Stimulated activated CD8-positive, alpha-beta memory T cell treated with anti-CD3 and anti-CD28 coated beads, Interleukin-7, amount 100 ng/mL, for 24 hours (primary cell): ENCODE measurements at regions not wholly inside any gene's neighbourhood (a gene's known extent, or its start where the extent isn't known, plus 50 kb on each side); places are given as distances from the start of the nearest gene placed in this dataset.

ENCODE experiments used
- DNase-seq: peaks from one replicate; pipeline ENCODE4 v3.0.0-alpha.2; 2020; ENCODE audit warnings: low read depth

DNA sequence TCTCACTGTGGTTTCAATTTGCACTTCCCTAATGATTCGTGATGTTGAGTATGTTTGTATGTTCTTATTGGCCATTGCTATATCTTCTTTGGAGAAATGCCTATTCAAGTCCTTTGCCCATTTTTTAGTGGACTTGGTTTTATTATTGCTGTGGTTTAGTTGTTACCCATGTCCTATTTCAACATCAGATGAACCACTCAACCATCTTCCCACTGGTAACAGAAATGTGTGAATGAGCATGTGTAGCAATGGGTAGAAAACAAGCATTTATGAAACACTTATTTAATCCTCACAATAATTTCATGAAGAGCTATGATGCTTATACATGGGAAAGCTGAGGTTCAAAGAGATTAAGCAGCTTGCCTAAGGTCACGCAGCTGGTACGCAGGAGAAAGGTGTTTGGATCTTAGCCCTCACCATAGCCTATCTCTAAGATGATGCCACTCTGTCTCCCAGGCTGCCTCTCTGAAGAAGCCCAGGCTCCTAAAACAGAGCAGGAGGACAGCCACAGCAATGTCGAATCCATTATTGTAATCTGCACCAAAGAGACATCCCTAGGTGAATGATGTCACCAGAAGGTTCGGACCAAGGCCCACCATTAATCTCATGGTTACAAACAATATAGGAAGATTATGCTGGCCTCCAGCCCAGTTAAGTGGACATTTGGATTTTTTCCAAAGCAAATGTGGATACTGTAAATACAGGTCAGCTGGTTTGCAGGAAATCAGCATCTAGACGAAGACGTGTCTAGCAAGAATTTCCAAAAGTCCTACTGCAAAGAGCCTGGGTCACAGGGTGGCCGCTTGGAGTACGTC lies 447.6 kb upstream of the ZMIZ1 start:
- no peak for DNase-seq

DNA sequence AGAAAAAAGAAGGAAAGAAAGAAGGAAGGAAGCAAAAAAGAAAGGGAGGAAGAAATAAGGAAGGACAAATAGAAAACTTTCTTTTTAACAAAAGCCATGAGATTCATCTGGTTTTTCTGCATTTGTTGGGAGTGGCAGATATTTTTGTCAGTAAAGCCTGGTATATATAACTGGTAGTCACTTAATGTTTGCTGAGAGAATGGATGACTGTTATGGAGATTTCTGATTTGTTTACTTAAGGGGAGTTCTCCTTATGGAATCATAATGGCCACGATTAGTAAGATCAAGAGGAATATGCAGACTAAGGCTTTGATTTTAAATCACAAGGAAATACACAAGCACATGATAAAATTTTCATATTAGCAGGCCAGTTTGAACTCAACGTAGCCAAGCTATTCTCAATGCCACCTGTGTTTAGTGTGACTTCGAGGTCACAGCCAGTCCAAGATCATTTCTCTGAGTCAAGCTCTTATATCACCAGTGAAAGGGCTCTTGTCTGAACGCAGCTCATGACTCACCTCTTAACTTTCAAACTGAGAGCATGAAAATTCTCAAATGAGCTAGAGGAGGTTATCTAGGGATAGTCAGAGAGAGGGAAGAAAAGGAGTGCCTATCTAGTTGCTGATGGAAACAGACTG lies 445.1 kb upstream of the ZMIZ1 start:
- no peak for DNase-seq

DNA sequence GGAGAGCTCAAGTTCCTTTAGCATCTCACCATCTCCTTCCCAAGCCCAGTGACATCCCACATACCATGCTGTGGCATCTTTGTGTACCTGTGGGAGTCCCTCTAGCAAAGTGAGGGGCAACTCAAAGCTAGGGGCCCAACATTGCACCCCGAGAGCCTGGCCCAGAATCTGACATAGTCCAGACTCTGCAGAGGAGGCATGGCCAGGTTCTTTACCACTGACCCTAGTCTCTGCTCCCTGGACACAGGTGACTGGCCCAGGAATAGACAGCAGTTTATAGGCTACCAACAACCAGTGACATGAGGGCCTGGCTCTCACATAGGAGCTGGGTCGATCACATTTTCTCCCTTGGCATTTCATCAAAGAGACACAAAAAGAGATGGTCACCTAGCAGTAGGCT lies 444.0 kb upstream of the ZMIZ1 start:
- no peak for DNase-seq

DNA sequence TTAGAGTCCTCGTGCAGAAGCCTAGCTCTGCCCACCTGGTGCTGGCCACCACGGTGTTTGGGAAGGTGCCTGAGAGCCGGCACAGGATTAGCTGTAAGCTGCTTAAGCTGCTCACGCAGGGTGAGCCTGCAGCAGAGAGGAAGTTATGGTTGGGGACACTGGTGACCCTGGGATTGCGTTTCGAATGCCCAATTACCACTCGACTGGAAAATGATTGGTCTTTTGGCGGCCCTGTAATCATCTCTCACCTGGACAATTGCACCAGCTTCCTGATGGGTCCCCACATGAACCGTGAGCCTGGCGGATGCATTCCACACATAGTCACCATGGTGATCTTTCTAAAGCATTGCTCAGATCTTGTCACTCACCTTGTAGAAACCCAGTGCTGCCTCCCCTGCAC lies 442.3 kb upstream of the ZMIZ1 start:
- no peak for DNase-seq

DNA sequence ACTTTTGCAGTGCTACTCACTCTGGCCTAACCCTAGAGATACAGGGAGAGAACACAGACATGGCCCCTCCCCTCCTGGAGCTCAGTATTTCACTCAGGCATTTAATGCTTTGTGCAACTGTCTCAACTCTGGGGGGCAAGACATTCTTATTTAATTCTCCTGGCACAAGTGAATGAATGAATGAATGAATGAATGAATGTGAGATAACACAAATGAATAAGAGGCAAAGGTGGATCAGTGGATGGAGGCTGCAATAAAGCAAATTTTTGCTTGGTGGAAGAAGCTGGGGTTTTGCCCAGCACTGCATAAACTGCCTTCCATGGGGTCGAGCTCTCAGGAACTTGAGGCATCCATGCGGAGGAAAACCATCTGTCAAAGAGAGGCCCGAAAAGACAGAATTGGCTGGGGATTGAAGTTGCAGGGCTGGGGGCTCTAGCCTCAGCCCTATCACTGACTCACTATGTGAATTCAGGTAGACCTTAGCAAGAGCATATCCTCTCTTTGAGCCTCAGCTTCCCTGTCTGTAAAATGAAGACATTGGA lies 441.4 kb upstream of the ZMIZ1 start:
- no peak for DNase-seq

DNA sequence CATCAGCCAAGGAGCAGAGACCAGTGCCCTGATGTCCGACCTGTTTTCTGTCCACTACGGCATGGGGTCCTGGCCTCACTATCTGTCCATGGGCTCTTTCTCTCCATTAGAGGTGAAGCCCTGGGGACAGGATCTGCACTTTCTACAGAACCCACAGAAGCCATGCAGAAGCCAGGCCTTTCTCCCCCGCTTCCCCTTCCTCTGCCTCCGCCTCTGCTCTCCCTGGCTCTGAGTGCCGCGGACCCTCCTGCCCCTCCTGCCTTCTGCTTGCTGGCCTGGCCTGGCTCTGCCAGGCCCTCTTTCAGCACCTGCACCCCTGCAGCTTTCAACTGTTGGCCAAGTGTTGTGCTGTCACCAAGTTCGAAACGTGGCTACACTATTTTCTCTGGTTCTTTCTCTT lies 439.8 kb upstream of the ZMIZ1 start:
- DNase-seq, result no peak

DNA sequence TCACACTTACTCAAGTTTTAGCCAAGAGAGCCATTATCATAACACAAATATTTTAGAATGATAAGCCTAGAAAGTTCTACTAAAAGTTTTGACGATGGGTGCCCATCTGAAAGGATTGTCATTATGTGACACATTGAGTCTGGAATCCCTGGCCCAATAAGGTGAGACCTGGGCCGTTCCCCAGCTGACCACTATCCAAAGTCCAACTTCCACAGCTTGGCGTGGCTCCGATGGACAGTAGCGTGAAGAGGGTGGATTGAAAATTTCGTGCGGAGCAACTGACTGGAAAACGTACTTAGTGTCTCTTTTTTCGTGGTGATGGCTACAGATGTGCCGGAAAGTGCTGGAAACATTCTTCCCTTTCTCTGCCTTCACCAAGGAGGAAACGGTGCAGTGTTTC lies 439.0 kb upstream of the ZMIZ1 start:
- DNase-seq, result no peak

DNA sequence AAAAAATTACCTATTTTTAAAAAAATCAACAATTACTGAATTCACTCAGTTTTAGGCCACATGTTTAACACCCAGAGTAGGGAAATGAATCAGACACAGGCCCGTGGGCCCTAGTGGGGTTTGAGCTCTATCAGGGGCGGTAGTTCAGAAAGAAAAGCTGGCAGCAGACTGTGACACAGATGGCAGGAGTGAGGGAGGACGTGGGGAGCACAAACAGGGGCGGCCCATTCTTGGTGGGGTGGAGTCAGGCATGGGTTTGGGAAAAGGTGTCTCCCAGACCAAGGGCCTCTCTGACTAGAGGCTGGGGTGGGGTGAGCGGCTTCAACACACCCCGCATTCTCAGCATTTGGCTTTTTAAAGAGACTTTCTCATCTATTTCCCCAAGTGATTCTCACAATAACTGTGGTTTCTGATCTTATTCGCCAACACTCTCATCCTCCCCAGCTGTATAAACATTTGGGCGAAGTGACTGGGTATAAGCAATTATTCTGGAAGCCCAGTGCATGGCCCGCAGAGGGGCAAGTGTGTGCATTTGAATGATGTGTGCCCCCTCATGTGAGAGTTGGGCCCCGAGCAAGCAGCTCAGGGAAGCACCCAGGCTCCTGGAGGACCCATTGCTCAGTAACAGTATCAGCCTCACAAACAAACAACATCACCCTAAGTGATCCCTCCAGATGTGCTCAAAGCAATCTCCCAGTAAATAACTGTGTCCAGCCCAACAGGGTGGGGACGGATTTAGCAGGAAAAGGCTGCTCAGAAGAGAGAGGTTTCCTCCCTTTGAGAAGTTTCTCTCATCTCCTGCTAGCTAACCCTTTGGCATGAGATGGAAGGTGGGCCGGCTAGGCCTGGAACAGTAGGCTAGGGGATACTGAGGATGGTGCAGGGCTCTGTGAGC lies 437.6 kb upstream of the ZMIZ1 start:
- DNase-seq, result no peak

DNA sequence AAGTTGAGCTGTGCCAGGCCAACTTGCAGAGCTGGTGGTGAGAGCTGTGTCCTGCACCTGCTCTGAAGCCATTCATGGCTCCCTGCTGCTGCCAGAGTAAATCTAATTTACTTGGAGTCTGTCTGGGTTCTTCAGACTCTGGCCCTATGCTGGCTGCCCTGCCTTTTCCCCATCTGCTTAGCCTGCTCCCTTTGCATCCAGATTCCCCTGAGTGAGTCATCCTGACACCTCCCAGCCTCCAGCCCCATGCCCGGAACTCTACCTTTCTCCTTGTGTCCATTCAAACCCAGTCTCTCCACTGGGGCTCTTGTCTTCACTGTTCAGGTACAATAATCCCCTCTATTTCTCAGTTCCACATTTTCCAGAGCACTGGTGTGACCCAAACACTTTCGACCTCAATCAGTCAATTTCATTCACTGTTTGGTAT lies 434.4 kb upstream of the ZMIZ1 start:
- DNase-seq, result no peak

DNA sequence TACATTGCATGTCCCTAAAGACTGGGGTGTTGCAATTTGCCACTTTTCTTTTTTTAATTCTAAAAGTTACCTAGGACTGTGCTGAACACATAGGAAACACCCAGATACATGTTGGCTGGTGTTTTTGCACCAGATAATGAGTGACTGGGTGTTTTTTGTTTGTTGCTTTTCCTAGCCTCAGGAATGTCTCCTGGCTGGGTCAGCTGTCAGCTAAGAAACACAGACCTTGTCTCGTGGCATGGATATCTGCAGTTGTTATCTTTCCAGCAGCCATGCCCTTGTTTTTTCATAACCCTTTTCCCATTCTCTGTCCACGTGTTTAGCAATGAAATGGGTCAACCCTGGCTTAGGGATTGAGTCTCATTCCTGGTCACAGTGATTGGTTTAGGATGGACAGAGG lies 433.9 kb upstream of the ZMIZ1 start:
- DNase-seq, result no peak

DNA sequence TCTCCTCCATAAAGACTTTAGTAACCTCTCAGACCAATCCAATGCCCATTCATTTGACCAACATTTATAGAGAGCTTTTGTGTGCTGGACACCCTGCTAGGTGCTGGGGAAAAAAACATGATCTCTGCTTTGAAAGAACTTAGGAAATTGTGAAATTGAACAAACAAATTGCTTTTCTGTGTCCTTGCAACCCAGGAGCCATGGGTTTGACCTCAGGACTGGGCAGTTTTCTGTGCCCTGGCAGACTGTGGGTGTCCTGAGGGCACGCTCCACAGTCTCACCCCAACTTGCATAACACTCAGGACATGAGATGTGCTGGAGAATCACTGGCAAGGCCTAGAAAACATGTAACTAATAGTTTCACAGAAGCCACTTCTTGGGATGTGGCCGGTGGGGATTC lies 429.1 kb upstream of the ZMIZ1 start:
- no peak for DNase-seq

DNA sequence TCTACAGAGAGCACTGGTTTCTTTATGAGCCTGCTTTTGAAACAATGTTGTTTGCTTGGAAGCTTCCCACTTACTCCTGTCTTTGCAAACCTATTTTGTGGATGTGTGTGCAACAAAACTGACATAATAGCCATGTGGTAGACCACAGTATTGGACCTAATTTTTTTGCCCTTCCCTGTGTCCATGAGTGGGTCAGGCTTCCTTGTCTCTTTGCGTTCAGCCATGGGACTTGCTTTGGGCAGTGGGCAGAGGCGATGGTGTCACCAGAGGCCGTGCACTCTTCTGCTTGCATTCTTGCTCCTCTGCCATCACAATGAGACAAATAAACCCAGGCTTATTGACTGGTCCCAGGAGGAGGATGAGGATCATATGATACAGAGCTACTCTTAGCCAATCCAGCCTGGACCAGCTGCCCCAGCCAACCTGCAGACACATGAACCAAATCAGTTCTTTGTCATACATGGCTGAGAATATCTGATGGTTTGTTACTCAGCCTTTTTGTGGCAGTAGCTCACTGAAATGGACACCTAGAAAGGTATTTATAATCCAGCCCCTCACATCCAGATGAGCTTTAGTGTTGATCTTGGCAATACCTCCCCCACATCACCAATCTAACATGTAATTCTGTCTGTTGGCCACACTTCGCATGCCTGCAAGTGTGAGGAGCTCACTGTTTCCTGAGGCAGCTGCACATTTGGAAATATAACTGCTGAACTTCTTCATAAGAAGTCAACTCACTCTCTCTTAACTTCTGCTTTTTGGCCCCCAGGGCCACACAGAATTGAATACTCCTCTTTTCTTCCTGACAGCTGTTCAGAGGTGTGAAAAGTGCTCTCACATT lies 427.8 kb upstream of the ZMIZ1 start:
- DNase-seq, result no peak

DNA sequence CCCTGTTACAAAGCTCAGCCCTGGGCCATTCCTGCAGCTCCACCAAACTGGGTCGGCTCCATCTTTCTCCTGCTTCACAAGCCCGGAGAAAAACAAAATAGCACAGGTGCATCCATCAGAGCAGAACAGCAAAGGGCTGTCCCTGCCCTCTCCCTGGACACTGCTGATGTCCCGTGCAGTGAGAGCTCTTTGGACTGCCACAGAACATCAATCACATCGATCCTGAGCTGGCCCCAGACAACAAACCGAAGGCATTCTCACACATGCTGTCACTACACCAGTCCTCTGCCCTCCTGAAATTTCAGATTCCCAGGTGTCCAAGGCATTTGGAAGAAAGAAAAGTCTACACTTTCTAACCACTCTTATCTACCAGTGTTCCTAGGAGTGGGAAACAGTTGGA lies 427.1 kb upstream of the ZMIZ1 start:
- no peak for DNase-seq

DNA sequence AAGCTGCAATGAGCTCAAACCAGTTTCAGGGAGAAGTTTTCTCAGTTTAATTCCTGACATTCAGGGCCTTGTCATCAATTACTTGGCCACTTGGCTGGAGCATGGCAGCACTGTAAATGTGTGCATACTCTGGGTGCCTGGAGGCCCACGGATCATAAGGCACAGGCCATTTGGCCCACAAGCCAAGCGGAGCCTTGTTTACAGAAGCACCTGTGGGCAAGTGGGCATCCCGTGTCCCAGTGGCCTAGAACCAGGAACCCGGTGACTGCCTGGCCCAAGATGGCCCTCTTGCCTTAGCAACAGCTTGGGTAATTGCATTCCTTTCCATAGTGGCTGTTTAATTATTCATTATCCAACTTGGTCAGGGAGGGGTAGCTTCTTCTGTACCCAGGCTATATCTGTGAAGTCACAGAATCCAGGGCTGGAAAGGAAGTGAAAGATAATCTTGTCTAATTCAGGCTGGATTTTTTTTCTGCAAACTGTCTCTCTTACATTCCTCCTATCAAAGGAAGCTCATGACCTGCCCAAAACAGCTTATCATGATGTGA lies 426.4 kb upstream of the ZMIZ1 start:
- no peak for DNase-seq

DNA sequence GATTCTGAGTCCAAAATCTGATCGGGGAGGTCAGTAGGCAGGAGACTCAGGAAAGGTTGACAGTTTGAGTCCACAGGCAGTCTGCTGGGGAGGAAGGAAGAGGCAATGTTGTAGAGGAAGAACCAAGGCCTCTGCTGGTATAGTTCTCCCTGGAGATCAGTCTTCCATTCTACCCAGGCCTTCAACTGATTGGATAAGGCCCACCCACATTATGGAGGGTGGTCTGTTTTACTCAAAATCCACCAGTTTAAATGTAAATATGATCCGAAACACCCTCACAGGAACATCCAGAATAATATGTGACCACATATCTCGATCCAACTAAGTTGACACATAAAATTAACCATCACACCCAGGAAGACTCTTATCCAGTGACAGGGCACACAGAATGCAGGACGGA lies 425.3 kb upstream of the ZMIZ1 start:
- no peak for DNase-seq

DNA sequence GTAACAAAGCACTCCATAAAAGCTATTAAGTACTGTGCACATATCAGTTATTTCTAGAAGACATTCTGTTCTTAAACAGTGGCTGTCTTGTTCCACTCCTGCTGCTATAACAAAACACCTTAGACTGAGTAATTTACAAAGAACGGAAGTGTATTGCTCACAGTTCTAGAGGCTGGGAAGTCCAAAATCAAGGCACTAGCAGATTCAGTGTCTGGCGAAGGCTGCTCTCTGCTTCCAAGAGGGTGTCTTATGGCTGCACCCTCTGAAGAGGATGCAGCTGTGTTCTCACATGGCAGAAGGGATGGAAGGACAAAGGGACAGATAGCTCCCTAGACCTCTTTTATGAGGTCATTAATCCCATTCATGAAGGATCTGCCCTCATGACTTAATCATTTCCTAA lies 424.2 kb upstream of the ZMIZ1 start:
- no peak for DNase-seq

DNA sequence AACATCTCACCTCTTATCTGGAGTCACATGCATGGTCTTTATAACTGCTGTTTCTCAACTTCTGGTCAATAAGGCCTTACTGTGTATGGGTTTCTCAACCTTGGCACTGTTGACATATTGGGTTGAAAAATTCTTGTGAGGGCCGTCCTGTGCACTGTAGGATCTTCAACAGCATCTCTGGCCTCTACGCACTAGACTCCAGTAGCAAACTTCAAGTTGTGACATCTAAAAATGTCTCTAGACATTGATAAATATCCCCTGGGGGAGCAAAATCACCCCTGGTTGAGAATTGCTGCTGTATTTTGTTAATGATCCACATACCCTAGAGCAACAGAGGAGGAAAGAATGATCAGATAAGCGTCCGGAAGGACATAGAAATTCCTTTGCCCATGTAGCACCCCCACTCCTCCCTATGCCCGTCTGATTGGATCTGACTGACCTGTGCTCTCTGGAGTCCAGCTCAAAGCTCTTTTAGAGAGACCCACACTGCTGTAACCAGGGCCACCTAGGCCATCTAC lies 423.5 kb upstream of the ZMIZ1 start:
- no peak for DNase-seq

DNA sequence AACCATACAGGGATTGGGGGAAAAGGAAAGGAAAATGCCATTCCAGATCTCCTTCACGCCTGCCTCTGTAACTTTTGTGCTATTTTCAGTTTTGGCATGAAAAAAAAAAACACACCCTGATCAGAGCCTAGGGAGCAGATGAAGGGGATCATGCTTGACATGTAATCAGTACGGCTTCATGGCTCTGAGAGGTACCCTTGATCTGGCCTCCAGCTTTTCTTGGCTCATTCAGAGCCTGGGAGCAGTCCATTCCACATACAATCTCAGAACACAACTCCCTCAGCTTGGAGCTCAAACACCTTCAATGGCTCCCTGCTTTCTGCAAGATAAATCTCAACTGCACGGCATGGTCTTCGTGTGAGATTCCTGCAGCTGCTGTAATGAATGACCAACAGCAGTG lies 422.8 kb upstream of the ZMIZ1 start:
- no peak for DNase-seq

DNA sequence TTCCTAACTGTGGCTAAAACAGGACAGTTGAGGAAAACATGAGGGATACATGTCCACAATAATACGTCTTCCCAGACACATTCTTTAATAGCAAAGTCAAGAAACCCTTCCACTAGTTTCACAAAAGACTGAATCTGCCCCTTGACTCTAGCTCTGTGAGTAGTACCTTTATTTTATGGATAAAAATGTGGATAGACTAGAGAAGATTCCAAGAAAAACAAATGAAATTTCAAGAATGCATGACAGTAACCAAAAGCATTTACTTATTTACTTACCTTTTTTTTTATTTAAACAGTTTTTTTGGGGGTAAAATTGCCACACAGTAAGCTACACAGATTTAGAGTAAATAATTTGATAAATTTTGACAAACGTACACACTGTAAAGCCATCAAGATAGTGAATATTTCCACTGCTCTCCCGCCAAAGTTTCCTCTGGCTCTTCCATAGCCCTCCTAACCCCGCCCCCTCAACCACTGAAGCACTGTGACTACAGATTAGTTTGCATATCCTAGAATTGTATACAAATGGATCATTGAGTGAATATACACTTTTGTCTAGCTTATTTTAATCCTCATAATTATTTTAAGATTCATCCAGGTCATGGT lies 420.4 kb upstream of the ZMIZ1 start:
- no peak for DNase-seq

DNA sequence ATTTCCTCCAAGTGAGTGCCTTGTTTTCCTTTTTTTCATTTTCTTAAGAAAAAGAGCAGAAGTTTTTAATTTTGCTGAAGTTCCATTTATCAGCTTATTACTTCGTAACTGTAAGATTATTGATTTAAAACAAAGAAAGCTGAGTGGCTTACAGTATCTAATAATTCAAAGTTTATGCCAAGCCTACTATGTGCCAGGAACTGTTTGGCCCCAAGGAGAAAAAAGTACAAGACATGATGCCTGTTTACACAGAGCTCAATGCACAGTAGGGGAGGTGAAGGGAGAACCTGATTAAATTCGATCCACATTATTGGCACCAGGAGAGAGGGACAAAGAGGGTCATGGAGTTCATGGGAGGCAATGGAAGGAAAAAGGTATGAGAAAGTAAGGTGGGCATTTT lies 419.3 kb upstream of the ZMIZ1 start:
- no peak for DNase-seq

DNA sequence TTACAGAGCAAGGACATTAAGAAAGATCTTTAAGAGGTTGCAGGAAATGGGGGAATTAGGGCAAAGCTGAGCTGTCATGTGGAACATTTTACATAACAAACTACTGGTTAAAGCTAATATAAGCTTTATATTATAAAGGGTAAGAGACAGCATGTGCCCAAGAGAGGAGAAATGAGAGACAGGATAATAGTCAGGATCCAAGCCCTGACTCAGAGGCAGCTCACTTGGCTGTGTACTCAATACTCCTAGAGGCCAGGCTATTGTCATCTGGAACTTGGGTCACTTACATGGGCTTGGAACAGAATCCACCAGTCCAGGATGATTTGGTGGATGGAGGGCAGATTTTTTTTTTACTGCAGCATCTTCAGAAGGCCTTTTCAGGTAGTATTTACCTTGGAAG lies 418.6 kb upstream of the ZMIZ1 start:
- DNase-seq, result no peak
